GM23338 (cell line): ENCODE measurements at regions not wholly inside any gene's neighbourhood (a gene's known extent, or its start where the extent isn't known, plus 50 kb on each side); places are given as distances from the start of the nearest gene placed in this dataset.

ENCODE experiments used
- ATAC-seq: fragments of 200-7000 bp; cut with Tn5 transposase; 3 replicates; pipeline ENCODE4 v1.9.1; 2020
- DNase-seq: peaks from one replicate; pipeline ENCODE4 v3.0.0-alpha.2; 2015; ENCODE audit warnings: low spot score
- H2AFZ ChIP-seq: fragments of 200-600 bp; sonication (generic); 2 replicates; pipeline ENCODE4 v1.8.0; 2016; ENCODE audit warnings: antibody characterized with exemption, mild to moderate bottlenecking, moderate library complexity
- H3F3A ChIP-seq: fragments of 200-600 bp; sonication (generic); replicated peaks from 2 replicates; pipeline ENCODE4 v1.8.0; 2017; ENCODE audit warnings: antibody characterized with exemption, mixed run types, low read depth
- H3K27ac ChIP-seq: fragments of 200-600 bp; sonication (generic); 2 replicates; pipeline ENCODE4 v1.6.1; 2016; ENCODE audit warnings: low read depth
- H3K27me3 ChIP-seq: fragments of 200-600 bp; sonication (generic); 2 replicates; pipeline ENCODE4 v1.8.0; 2016; ENCODE audit warnings: mild to moderate bottlenecking, mixed run types, moderate library complexity; ENCODE audit not compliant: insufficient read depth
- H3K36me3 ChIP-seq: fragments of 200-600 bp; sonication (generic); 2 replicates; pipeline ENCODE4 v1.8.0; 2016; ENCODE audit warnings: mild to moderate bottlenecking; ENCODE audit not compliant: insufficient read depth
- H3K4me1 ChIP-seq: fragments of 200-600 bp; sonication (generic); 2 replicates; pipeline ENCODE4 v1.8.0; 2016; ENCODE audit warnings: mild to moderate bottlenecking, moderate library complexity; ENCODE audit not compliant: insufficient read depth
- H3K4me2 ChIP-seq: fragments of 200-600 bp; sonication (generic); 2 replicates; pipeline ENCODE4 v1.7.1; 2017; ENCODE audit warnings: mixed run types
- H3K4me3 ChIP-seq: fragments of 200-600 bp; sonication (generic); 2 replicates; pipeline ENCODE4 v1.6.1; 2016; ENCODE audit warnings: mixed run types
- H3K79me2 ChIP-seq: fragments of 200-600 bp; sonication (generic); replicated peaks from 2 replicates; pipeline ENCODE4 v1.8.0; 2017; ENCODE audit warnings: mild to moderate bottlenecking; ENCODE audit not compliant: insufficient read depth
- H3K9me2 ChIP-seq: fragments of 200-600 bp; sonication (generic); 2 replicates; pipeline ENCODE4 v1.8.0; 2017; ENCODE audit not compliant: insufficient read depth
- H4K20me1 ChIP-seq: fragments of 200-600 bp; sonication (generic); replicated peaks from 2 replicates; pipeline ENCODE4 v1.8.0; 2017; ENCODE audit warnings: mild to moderate bottlenecking; ENCODE audit not compliant: insufficient read depth
- H3K27ac Mint-ChIP-seq: 2 replicates; pipeline ENCODE4 v1.8.0; 2020; ENCODE audit warnings: inconsistent platforms, mild to moderate bottlenecking, moderate library complexity, mixed read lengths
- H3K27me3 Mint-ChIP-seq: 3 replicates; pipeline ENCODE4 v1.8.0; 2022; ENCODE audit warnings: low read depth, mild to moderate bottlenecking, moderate library complexity, mixed read lengths, inconsistent platforms; ENCODE audit not compliant: insufficient read depth, poor library complexity
- H3K36me3 Mint-ChIP-seq: 3 replicates; pipeline ENCODE4 v1.8.0; 2021; ENCODE audit warnings: low read depth, mild to moderate bottlenecking, inconsistent platforms, moderate library complexity, mixed read lengths
- H3K4me1 Mint-ChIP-seq: 3 replicates; pipeline ENCODE4 v1.8.0; 2020; ENCODE audit warnings: mild to moderate bottlenecking, inconsistent platforms, mixed read lengths
- H3K4me3 Mint-ChIP-seq: 3 replicates; pipeline ENCODE4 v1.8.0; 2021; ENCODE audit warnings: moderate library complexity, mild to moderate bottlenecking, inconsistent platforms, mixed read lengths
- H3K9me3 Mint-ChIP-seq: 3 replicates; pipeline ENCODE4 v1.8.0; 2020; ENCODE audit warnings: moderate library complexity, mild to moderate bottlenecking, inconsistent platforms, mixed read lengths
- CREB1 ChIP-seq: fragments of 250-450 bp; sonication (Bioruptor Pico); IDR thresholded peaks from 2 replicates; pipeline ENCODE4 v1.5.0; 2020; ENCODE audit warnings: low read depth, mild to moderate bottlenecking, moderate library complexity
- JUNB ChIP-seq: IDR thresholded peaks from one replicate; pipeline ENCODE4 v1.6.1; 2016; ENCODE audit warnings: antibody characterized with exemption; ENCODE audit not compliant: unreplicated experiment
- NANOG ChIP-seq: IDR thresholded peaks from 2 replicates; pipeline ENCODE4 v1.6.1; 2016; ENCODE audit warnings: antibody characterized with exemption, borderline replicate concordance
- TF ChIP-seq, protein P1 (sequence below): IDR thresholded peaks from 2 replicates; pipeline ENCODE4 v1.6.1; 2016; ENCODE audit warnings: antibody characterized with exemption
- TF ChIP-seq, protein P2 (sequence below): IDR thresholded peaks from one replicate; pipeline ENCODE4 v1.6.1; 2018; ENCODE audit warnings: antibody characterized with exemption; ENCODE audit not compliant: unreplicated experiment
- TF ChIP-seq, protein P3 (sequence below): fragments of 250-450 bp; sonication (Bioruptor Pico); IDR thresholded peaks from 2 replicates; pipeline ENCODE4 v1.5.0; 2020; ENCODE audit warnings: mild to moderate bottlenecking, moderate library complexity

DNA sequence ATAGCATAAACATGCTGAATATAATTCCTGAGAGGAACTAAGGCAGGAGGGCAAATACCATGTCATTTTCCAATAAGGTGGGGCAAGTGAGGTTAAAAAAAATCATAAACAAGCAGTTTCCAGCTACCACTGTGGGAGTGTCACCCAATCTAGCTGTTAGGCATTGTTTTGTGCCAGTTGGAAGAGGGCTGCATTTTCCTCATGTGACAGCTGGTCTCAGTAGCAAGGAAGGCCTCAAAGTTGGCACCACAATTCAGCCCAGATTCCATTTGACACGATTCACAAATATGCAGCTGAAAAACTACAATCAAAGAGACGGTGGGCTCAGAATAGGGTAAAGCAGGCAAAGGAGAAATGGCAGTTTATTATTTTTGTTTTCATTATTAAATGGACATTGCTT is 636.1 kb downstream of the KIF4B start:
- no peak for TF ChIP-seq JUNB
- TF ChIP-seq, protein P1, sequence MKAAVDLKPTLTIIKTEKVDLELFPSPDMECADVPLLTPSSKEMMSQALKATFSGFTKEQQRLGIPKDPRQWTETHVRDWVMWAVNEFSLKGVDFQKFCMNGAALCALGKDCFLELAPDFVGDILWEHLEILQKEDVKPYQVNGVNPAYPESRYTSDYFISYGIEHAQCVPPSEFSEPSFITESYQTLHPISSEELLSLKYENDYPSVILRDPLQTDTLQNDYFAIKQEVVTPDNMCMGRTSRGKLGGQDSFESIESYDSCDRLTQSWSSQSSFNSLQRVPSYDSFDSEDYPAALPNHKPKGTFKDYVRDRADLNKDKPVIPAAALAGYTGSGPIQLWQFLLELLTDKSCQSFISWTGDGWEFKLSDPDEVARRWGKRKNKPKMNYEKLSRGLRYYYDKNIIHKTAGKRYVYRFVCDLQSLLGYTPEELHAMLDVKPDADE, result no peak
- TF ChIP-seq CREB1 (CRISPR knock-in tag), result no peak
- TF ChIP-seq NANOG, result no peak
- TF ChIP-seq, protein P2, sequence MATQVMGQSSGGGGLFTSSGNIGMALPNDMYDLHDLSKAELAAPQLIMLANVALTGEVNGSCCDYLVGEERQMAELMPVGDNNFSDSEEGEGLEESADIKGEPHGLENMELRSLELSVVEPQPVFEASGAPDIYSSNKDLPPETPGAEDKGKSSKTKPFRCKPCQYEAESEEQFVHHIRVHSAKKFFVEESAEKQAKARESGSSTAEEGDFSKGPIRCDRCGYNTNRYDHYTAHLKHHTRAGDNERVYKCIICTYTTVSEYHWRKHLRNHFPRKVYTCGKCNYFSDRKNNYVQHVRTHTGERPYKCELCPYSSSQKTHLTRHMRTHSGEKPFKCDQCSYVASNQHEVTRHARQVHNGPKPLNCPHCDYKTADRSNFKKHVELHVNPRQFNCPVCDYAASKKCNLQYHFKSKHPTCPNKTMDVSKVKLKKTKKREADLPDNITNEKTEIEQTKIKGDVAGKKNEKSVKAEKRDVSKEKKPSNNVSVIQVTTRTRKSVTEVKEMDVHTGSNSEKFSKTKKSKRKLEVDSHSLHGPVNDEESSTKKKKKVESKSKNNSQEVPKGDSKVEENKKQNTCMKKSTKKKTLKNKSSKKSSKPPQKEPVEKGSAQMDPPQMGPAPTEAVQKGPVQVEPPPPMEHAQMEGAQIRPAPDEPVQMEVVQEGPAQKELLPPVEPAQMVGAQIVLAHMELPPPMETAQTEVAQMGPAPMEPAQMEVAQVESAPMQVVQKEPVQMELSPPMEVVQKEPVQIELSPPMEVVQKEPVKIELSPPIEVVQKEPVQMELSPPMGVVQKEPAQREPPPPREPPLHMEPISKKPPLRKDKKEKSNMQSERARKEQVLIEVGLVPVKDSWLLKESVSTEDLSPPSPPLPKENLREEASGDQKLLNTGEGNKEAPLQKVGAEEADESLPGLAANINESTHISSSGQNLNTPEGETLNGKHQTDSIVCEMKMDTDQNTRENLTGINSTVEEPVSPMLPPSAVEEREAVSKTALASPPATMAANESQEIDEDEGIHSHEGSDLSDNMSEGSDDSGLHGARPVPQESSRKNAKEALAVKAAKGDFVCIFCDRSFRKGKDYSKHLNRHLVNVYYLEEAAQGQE, result no peak
- TF ChIP-seq, protein P3, sequence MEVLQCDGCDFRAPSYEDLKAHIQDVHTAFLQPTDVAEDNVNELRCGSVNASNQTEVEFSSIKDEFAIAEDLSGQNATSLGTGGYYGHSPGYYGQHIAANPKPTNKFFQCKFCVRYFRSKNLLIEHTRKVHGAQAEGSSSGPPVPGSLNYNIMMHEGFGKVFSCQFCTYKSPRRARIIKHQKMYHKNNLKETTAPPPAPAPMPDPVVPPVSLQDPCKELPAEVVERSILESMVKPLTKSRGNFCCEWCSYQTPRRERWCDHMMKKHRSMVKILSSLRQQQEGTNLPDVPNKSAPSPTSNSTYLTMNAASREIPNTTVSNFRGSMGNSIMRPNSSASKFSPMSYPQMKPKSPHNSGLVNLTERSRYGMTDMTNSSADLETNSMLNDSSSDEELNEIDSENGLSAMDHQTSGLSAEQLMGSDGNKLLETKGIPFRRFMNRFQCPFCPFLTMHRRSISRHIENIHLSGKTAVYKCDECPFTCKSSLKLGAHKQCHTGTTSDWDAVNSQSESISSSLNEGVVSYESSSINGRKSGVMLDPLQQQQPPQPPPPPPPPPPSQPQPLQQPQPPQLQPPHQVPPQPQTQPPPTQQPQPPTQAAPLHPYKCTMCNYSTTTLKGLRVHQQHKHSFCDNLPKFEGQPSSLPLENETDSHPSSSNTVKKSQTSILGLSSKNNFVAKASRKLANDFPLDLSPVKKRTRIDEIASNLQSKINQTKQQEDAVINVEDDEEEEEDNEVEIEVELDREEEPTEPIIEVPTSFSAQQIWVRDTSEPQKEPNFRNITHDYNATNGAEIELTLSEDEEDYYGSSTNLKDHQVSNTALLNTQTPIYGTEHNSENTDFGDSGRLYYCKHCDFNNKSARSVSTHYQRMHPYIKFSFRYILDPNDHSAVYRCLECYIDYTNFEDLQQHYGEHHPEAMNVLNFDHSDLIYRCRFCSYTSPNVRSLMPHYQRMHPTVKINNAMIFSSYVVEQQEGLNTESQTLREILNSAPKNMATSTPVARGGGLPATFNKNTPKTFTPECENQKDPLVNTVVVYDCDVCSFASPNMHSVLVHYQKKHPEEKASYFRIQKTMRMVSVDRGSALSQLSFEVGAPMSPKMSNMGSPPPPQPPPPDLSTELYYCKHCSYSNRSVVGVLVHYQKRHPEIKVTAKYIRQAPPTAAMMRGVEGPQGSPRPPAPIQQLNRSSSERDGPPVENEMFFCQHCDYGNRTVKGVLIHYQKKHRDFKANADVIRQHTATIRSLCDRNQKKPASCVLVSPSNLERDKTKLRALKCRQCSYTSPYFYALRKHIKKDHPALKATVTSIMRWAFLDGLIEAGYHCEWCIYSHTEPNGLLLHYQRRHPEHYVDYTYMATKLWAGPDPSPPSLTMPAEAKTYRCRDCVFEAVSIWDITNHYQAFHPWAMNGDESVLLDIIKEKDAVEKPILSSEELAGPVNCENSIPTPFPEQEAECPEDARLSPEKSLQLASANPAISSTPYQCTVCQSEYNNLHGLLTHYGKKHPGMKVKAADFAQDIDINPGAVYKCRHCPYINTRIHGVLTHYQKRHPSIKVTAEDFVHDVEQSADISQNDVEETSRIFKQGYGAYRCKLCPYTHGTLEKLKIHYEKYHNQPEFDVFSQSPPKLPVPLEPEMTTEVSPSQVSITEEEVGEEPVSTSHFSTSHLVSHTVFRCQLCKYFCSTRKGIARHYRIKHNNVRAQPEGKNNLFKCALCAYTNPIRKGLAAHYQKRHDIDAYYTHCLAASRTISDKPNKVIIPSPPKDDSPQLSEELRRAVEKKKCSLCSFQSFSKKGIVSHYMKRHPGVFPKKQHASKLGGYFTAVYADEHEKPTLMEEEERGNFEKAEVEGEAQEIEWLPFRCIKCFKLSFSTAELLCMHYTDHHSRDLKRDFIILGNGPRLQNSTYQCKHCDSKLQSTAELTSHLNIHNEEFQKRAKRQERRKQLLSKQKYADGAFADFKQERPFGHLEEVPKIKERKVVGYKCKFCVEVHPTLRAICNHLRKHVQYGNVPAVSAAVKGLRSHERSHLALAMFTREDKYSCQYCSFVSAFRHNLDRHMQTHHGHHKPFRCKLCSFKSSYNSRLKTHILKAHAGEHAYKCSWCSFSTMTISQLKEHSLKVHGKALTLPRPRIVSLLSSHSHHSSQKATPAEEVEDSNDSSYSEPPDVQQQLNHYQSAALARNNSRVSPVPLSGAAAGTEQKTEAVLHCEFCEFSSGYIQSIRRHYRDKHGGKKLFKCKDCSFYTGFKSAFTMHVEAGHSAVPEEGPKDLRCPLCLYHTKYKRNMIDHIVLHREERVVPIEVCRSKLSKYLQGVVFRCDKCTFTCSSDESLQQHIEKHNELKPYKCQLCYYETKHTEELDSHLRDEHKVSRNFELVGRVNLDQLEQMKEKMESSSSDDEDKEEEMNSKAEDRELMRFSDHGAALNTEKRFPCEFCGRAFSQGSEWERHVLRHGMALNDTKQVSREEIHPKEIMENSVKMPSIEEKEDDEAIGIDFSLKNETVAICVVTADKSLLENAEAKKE (CRISPR knock-in tag), result no peak
- Histone ChIP-seq H3F3A (no peaks in the 10 kb centered on the region), H3K4me3 (no peak overlapping the region), H2AFZ (no peak overlapping the region), H3K27me3 (no peaks in the 10 kb centered on the region), H3K36me3 (no peaks in the 10 kb centered on the region), H4K20me1 (no peaks in the 10 kb centered on the region), H3K4me1 (no peaks in the 10 kb centered on the region), H3K27ac (no peak overlapping the region), H3K79me2 (no peaks in the 10 kb centered on the region), H3K9me2 (no peaks in the 10 kb centered on the region), H3K4me2 (no peak overlapping the region)
- no peaks in the 10 kb centered on the region for H3K9me3 Mint-ChIP-seq
- no peaks in the 10 kb centered on the region for H3K36me3 Mint-ChIP-seq
- no peak overlapping the region for H3K4me3 Mint-ChIP-seq
- H3K27ac Mint-ChIP-seq, result no peak overlapping the region
- ATAC-seq (no peak), DNase-seq (no peak)
- H3K27me3 Mint-ChIP-seq, result no peaks in the 10 kb centered on the region
- H3K4me1 Mint-ChIP-seq, result no peaks in the 10 kb centered on the region
